ENCODE measurements at regions not wholly inside any gene's neighbourhood (a gene's known extent, or its start where the extent isn't known, plus 50 kb on each side); places are given as distances from the start of the nearest gene placed in this dataset.
"Not testable (repeated sequence)": the region's sequence is repeated elsewhere in the genome, so short reads cannot be mapped to it uniquely, and the experiment has no call there.

GRCh38 chr2:40665493-40666232 is 213.8 kb upstream of the SLC8A1 start:
- H3K4me3 ChIP-seq (ENCODE audit: low read length), result no peak overlapping the region
- no peak for TF ChIP-seq CTCF (IDR thresholded peaks at IDR 0.05; ENCODE audit: insufficient read depth, low read depth, low read length, missing control alignments)
- peak; percentile 19 for DNase-seq (ENCODE audit: low read depth)

GRCh38 chr2:40666398-40666797 is 214.5 kb upstream of the SLC8A1 start:
- DNase-seq (ENCODE audit: low read depth), result no peak
- H3K4me3 ChIP-seq (ENCODE audit: low read length), result no peak overlapping the region
- TF ChIP-seq CTCF (IDR thresholded peaks at IDR 0.05; ENCODE audit: insufficient read depth, low read depth, low read length, missing control alignments), result no peak

- H3K4me3 ChIP-seq (ENCODE audit: low read length), result no peak overlapping the region
- DNase-seq (ENCODE audit: low read depth), result peak; percentile 2
- no peak for TF ChIP-seq CTCF (IDR thresholded peaks at IDR 0.05; ENCODE audit: insufficient read depth, low read depth, low read length, missing control alignments)
Observed at GRCh38 chr2:40668425-40668824, 216.5 kb upstream of the SLC8A1 start.

- not testable (repeated sequence) for DNase-seq (ENCODE audit: low read depth); H3K4me3 ChIP-seq (ENCODE audit: low read length)
Observed at GRCh38 chr2:40676134-40676790, 224.4 kb upstream of the SLC8A1 start.

GRCh38 chr2:40680547-40680946 is 228.7 kb upstream of the SLC8A1 start:
- no peak overlapping the region for H3K4me3 ChIP-seq (ENCODE audit: low read length)
- no peak for TF ChIP-seq CTCF (IDR thresholded peaks at IDR 0.05; ENCODE audit: insufficient read depth, low read depth, low read length, missing control alignments)
- DNase-seq (ENCODE audit: low read depth), result no peak

GRCh38 chr2:40690036-40690435 is 238.1 kb upstream of the SLC8A1 start:
- no peak for TF ChIP-seq CTCF (IDR thresholded peaks at IDR 0.05; ENCODE audit: insufficient read depth, low read depth, low read length, missing control alignments)
- H3K4me3 ChIP-seq (ENCODE audit: low read length), result no peak overlapping the region
- no peak for DNase-seq (ENCODE audit: low read depth)

GRCh38 chr2:40690525-40690924 is 238.6 kb upstream of the SLC8A1 start:
- no peak for DNase-seq (ENCODE audit: low read depth)
- no peak for TF ChIP-seq CTCF (IDR thresholded peaks at IDR 0.05; ENCODE audit: insufficient read depth, low read depth, low read length, missing control alignments)
- no peak overlapping the region for H3K4me3 ChIP-seq (ENCODE audit: low read length)
